T47D (cell line): ENCODE measurements at regions not wholly inside any gene's neighbourhood (a gene's known extent, or its start where the extent isn't known, plus 50 kb on each side); places are given as distances from the start of the nearest gene placed in this dataset.
A peak's percentile ranks its signal among the peaks of the same experiment; 100 is the strongest.
"Not testable (repeated sequence)": the region's sequence is repeated elsewhere in the genome, so short reads cannot be mapped to it uniquely, and the experiment has no call there.

Source experiments
- DNase-seq, 2 experiments: peaks; one replicate each; pipeline versions ENCODE4 v3.0.0 to v3.0.0-alpha.2; 2011 to 2012; ENCODE audit warnings: low read depth in 1 of 2, low spot score in 1 of 2
- JUND ChIP-seq: IDR thresholded peaks from 2 replicates; pipeline ENCODE4 v1.6.1; 2012; ENCODE audit warnings: low read depth
- in situ Hi-C: cut with HindIII; loops from 2 replicates; pipeline ENCODE4 v1.10.0; 2016; ENCODE audit warnings: low sequenced_read_pairs, low pct_unique_long_range_greater_than_20kb

- no peak for TF ChIP-seq JUND
- peak in 1 of 2 experiments; percentile 70 for DNase-seq
- in situ Hi-C loops = no loop called here
Measured at GRCh38 chr2:234363011-234363487, 133.8 kb downstream of the ARL4C start.

- in situ Hi-C loops, DNase-seq: not testable (repeated sequence)
Measured at GRCh38 chr2:234360313-234360975, 136.4 kb downstream of the ARL4C start.

GRCh38 chr2:234357666-234358065, 139.2 kb downstream of the ARL4C start:
- peak in 1 of 2 experiments; percentile 61 for DNase-seq
- TF ChIP-seq JUND = no peak
- in situ Hi-C loops = no loop called here

GRCh38 chr2:234355808-234356365, 141.0 kb downstream of the ARL4C start:
- in situ Hi-C loops = no loop called here
- no peak for DNase-seq
- TF ChIP-seq JUND = no peak

- no peak for TF ChIP-seq JUND
- DNase-seq = no peak
Measured at GRCh38 chr2:234355021-234355720, 141.7 kb downstream of the ARL4C start.

GRCh38 chr2:234352270-234352669, 144.6 kb downstream of the ARL4C start:
- no peak for DNase-seq
- TF ChIP-seq JUND = no peak
- in situ Hi-C loops = no loop called here

More at GRCh38 chr2:234355021-234355720, 141.7 kb downstream of the ARL4C start:
- in situ Hi-C loops = no loop called here

GRCh38 chr2:234351866-234352265, 145.0 kb downstream of the ARL4C start:
- in situ Hi-C loops = not testable (repeated sequence)

GRCh38 chr2:234348081-234348480, 148.8 kb downstream of the ARL4C start:
- DNase-seq = no peak
- no peak for TF ChIP-seq JUND
- in situ Hi-C loops = no loop called here

More at GRCh38 chr2:234351866-234352265, 145.0 kb downstream of the ARL4C start:
- not testable (repeated sequence) for DNase-seq

GRCh38 chr2:234345921-234346320, 151.0 kb downstream of the ARL4C start:
- in situ Hi-C loops = no loop called here
- TF ChIP-seq JUND = no peak
- DNase-seq = no peak

GRCh38 chr2:234344012-234344411, 152.9 kb downstream of the ARL4C start:
- TF ChIP-seq JUND = no peak
- in situ Hi-C loops = no loop called here
- no peak for DNase-seq

GRCh38 chr2:234343372-234343771, 153.5 kb downstream of the ARL4C start:
- in situ Hi-C loops = no loop called here
- DNase-seq = no peak
- TF ChIP-seq JUND = no peak

GRCh38 chr2:234341306-234341985, 155.4 kb downstream of the ARL4C start:
- in situ Hi-C loops = no loop called here
- no peak for DNase-seq
- TF ChIP-seq JUND = no peak

GRCh38 chr2:234339501-234339900, 157.4 kb downstream of the ARL4C start:
- TF ChIP-seq JUND = no peak
- in situ Hi-C loops = no loop called here
- DNase-seq = no peak
